SU-DHL-6 (cell line): ENCODE measurements at regions not wholly inside any gene's neighbourhood (a gene's known extent, or its start where the extent isn't known, plus 50 kb on each side); places are given as distances from the start of the nearest gene placed in this dataset.

Experiments
- CTCF ChIP-seq: fragments of 200-600 bp; sonication (generic); IDR thresholded peaks from one replicate; pipeline ENCODE4 v1.5.1; 2017; ENCODE audit warnings: antibody characterized with exemption, mild to moderate bottlenecking, low read length, moderate library complexity; ENCODE audit not compliant: insufficient read depth, poor library complexity, severe bottlenecking
- EZH2phosphoT487 ChIP-seq: fragments of 200-600 bp; sonication (generic), shearing (Covaris generic); conservative IDR thresholded peaks from 2 replicates; pipeline ENCODE4 v1.6.1; 2018; ENCODE audit warnings: mild to moderate bottlenecking, antibody characterized with exemption, low read length, moderate library complexity, mixed read lengths

GRCh38 chr15:96218623-96219455, 111.7 kb upstream of the NR2F2 start:
- no peak for TF ChIP-seq CTCF
- TF ChIP-seq EZH2phosphoT487, result no peak
